DMS114 treated with DMSO at 0.1 percent for 48 hours (cell line): ENCODE measurements at regions not wholly inside any gene's neighbourhood (a gene's known extent, or its start where the extent isn't known, plus 50 kb on each side); places are given as distances from the start of the nearest gene placed in this dataset.
"Not testable (repeated sequence)": the region's sequence is repeated elsewhere in the genome, so short reads cannot be mapped to it uniquely, and the experiment has no call there.

ENCODE experiments used
- DNase-seq: peaks from one replicate; lab custom pipeline; 2025; ENCODE audit not compliant: unreplicated experiment; lab: John Stamatoyannopoulos, UW

DNA sequence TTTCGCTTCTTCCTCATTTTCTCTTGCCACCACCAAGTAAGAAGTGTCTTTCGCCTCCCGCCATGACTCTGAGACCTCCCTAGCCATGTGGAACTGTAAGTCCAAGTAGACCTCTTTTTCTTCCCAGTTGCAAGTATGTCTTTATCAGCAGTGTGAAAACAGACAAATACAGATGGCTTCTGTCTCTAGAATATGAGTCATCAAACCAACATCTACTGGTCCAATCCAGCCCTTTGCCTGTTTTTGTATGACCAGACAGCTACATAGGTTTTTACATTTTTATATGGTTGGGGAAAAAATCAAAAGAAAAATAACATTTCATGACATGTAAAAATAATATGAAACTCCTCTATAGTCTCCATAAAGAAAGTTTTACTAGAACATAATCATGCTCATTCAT, 118.7 kb upstream of the PTPRG start:
- DNase-seq: no peak

DNA sequence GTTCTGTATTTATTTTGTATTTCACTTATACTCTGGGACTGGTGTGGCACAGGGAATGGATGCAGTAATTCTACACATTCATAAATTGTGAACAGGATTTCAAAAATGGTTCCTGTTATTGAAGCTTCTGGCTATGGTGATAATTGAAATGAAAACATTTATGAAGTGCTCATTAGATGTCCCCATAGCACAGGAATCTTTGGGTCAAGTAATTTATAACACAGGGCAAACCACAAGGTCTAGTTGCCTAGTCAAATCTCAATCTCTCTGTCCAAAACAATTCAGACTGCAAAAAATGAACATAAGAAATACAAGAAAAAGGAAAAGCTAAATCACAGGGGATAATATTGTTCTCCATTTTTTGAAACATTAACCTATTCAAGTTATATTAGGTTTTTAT, 117.5 kb upstream of the PTPRG start:
- DNase-seq: no peak

DNA sequence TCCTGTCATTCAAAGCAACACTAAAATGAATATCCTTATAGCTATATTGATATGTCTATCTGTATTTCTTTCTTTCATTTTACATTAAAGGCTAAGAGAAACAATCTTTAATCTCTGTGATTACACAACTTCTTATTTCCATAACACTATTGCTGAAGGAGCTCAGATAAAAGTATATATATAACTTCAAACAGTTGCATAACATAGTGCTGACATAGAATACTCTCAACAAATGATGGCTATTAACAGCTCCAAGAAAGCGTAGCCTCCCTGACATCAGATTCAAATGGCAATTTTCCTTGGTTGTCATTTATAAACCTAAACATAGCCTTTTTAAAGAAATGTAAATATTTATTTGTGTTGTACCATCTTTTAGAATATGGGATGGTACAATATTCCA, 116.6 kb upstream of the PTPRG start:
- no peak for DNase-seq

DNA sequence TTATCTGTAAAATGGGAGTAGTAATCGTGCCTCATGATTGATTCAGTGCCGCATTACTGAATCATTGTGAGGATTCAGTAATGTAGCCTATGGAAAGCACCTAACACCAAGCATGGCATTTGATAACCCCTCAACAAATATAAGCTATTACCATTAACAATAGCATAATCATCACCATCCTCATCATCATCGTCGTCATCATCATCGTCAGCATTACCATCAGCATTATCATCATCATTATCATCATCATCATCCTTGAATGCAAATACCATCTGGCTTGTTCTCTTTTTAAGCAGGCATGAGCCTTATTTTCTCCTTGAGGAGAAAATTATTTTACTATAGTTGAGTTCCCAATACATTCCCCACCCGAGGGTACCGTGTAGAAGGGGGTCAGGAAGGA, 115.4 kb upstream of the PTPRG start:
- DNase-seq: no peak

DNA sequence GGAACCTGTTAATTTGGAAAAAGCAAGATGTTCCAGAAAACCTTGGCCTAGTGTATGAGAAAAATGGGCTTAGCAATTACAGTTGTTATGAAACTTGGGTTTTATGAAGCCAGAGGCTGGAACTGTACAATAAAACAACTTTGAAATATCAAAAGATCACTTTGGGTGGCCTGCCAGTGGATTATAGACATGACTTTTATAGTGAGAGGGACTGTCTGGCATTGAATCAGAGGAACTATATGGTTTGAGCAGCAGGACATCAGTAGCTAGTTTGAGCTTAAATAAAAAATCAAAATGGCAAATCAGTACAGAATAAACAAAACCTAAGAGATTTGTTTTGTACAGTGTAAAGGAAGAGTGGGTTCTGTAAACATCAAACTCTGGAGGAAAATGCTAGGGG, 115.0 kb upstream of the PTPRG start:
- no peak for DNase-seq

DNA sequence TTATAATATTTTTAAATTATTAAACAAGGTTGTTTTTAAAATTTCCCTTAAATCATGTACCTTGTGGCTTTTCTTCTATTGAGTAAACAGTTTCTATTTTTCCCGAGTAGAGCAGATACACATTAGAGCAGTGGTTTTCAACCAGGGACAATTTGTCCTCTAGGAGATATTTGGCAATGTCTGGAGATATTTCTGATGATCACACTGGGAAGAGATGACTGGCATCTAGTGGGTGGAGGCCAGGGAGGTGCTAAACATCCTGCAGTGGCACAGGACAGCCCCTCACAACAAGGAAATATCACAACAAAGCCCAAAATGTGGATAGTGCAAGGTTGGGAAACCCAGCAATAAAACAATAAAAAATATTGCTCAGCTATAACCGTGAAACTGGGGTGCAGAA, 113.0 kb upstream of the PTPRG start:
- no peak for DNase-seq

DNA sequence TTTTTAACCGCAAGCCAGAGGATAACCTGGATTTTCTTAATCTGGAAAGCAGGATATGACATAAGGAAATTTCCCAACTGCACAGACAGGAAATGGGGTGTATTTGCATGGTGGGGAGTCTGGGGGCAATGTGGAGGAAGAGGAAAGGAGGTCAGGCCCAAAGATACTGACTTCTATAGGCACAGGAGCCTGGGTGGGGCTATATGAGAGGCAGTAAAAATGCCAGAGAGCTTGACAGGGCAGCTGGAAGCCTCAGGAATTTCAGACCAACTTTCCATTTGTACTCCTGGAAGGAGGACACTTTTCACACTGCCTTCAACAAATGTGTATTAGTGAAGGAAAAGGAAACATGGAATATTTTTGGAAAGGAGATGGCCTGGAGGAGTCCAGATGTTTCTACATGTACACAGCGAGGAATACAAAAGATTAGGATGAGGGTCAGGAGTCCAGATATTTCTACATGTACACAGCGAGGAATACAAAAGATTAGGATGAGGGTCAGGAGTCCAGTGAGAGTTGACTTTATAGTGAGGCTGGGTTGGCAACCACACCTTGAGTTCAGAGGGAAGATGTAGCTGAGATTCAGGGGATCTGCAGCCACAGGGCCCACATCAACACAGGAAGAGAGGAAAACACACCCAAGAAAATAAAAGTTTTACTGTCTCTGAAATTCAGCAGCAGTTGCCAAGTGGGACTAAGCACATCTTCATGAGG, 111.9 kb upstream of the PTPRG start:
- no peak for DNase-seq

DNA sequence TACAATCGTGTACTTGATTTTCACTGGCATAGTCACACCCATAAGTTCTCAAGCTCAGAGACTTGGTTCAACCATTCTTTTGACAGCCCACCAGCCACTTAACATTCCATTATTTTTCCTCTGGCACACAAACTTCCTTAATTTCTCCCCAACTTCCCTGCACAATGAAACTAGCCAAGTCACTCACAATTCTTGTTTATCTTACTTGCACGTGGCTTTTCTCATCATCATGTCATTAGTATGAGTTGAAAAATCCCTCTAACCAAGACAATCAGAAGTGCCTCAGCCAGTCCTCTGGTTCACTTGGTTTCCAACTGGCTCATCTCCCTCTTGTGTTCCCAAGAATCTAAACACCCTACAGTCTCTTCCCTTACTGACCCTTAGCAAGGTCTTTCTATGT, 110.5 kb upstream of the PTPRG start:
- DNase-seq: no peak

DNA sequence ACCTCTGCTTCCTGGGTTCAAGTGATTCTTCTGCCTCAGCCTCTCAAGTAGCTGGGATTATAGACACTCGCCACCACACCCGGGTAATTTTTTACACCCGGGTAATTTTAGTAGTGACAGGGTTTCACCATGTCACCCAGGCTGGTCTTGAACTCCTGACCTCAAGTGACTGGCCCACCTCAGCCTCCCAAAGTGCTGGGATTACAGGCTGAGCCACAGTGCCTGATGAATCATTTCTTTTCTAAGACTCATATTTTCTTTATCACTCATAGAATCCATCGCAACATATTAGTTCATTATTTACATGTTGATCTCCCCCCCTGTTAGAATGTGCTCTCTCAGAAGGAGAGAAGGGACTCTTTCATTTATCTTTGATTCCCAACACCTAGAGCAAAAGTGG, 109.5 kb upstream of the PTPRG start:
- no peak for DNase-seq

DNA sequence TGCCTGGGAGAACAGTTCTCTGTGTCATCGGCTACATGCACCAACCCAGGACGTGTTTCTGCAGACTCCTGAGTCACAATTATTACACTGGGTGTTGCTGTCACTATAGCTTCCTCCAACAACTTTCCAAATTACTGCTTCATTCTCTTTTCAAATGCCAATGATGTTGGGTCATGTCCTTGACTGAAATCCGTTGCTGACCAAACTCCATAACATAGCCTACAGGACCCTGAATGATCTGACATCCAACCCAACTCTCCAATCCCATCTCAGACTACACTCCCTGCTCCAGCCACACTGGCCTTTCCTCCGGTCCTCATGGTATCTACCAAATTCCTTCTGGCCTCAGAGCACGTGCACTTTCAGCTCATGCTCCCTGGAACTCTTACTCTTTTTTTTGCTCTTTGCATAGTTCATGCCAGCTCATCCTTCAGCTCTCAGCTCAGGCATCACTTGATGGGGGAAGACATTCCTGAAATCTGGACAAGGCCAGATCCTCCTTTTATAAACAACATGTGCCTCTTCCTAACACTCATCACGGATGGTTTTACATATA, 108.8 kb upstream of the PTPRG start:
- DNase-seq: no peak

DNA sequence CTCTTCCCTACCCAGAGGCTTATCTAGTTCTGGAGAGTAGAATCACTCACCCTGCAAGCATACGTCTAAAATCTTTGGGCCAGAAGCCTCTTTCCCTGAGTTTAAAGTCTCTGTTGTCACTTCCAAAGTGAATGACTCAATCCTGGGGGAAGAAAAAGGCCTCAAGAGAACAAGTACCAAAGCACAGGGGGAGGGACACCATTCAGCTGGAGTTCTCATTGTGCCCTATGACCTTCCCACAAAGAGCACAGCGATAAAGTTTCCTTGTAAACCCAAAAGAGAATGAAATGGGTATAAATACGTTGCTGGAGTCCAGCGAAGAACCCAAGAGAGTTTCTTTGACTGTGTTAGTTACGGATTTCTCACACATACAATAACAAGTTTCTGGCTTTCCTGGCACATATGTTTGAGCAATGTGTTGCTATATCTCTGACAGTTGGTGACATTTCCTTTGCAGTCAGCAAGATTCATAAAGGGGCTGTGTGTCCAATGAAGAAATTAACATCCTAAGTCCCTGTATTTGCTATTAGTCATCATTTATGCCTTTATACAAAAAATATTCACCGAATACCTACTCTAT, 107.3 kb upstream of the PTPRG start:
- no peak for DNase-seq

DNA sequence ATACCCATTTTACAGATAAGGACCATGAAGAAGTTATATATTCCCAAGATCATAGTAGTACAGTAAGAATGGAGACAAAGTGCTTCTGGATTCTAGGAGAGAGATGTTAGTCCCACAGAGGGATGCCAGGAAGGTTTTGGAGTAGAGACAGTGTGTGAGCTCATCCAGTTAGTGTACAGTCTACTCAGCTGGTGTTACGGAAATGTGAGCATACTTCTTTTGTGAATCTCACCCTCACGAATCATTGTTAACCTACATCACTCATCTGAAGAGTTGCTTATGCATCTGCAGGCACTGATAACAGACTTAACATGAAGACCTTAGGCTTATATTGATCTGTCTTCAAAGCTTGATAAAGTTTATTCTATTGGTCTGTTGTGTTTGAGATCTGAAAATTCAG, 106.6 kb upstream of the PTPRG start:
- DNase-seq: no peak

DNA sequence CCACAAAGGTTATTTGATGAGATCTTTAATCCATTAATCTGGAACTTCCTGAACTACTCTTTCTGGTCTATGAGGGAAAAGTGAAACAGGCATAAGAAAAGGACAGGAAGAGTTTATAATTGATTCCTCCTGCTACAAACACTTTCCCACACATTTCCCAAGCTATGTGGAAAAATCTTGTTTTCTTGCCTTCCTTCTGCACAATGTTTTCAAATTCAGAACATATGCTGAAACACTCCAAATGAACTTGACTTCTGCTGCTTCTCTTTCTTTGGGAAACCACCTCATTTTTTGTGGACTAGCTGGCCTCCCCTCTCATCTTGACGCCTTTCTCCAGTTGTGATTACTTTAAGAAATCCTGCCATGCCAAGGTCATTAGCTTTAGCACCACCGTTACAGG, 100.7 kb upstream of the PTPRG start:
- no peak for DNase-seq

DNA sequence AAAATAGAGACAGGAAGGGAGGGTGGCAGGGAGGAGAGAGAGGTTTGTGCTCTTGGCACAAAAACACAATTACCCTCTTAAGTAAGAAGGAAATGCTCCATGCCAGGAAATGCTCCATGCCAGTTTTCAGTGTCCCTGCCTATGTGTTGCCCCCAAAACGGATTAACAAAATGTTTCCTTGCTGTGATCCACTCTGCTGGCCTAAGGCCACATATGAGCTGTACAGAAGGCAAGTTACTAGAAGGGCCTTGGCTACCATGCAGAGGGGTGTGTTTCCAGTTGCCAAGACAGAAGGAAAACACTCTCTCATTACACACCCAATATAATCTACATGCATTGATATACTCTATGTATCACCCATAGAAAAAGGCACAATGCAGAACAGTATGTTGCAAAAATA, 98.2 kb upstream of the PTPRG start:
- no peak for DNase-seq

DNA sequence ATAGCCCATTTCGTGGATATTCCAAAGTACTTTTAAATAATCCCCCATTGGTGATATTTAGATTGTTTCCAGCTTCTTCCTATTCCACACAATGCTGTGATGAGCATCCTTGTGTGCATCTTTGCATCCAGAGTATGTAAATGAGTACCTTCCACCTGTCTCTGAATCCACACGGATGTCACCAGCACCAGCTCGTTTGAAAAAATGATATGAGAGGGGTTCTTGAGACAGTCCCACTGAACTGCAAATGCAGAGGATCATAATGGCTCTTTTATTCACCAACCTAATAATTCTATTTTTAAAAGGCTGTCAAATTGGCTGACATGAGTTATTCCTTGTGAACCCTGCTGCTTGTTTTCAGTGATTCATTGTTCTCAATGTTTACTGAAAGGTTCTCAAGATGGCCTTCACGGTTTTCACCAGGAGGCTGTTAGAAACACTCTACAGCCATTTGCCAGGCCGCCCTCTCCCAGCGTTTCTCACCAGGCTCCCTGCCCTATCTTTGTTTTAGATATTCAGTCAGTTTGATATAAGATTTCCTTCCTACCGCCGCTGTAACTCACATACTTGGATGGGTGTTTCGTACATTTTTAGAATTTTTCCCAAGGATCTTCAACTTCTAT, 96.7 kb upstream of the PTPRG start:
- no peak for DNase-seq

DNA sequence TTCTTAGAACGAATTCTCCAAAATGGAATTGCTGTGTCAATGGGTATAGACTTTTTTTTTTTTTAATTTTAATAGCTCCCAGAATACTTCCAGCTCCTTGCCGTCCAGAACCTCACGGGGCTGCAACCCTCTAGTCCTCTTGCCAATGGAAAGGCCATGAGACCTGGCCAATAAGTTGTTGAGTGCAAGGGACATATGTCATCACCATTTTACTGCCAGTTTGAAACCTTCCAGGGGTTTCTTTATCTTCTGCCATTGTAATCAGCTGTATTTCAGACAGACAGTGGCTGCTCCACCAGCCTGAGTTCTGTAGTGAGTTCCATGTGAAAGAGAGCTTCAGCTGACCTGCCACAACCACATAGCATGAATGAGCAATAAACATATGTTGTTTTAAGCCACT, 95.0 kb upstream of the PTPRG start:
- no peak for DNase-seq

DNA sequence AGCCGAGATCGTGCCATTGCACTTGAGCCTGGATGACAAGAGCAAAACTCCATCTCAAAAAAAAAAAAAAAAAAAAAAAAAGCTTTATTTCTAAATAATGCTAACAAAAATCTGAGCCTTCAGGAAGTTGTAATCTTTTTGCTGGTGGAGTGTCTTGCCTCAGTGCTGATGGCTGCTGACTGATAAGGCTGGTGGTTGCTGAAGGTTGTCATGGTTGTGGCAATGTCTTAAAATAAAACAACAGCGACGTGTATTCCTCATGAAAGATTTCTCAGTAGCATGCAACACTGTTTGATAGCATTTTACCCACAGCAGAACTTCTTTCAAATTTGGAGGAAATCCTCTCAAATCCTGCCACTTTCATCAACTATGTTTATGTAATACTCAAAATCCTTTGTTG, 77.4 kb upstream of the PTPRG start:
- no peak for DNase-seq

DNA sequence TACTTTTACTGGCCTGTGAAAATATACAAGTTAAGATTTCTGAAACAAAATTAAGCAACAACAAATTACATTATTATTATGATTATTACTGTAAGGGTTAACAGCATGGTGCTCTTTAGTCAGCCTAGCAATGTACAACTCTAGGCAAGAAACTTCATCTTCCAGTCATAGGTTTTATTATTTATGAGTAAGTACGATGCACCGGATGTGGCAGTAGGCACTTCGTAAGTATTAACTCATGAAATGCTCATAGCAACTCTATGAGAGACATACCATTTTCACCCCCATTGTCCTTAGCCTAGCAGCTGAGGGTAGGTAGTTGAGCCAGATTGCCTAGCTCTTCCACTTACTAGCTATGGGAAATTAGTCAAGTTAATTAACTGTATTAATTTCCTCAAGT, 68.0 kb upstream of the PTPRG start:
- no peak for DNase-seq

DNA sequence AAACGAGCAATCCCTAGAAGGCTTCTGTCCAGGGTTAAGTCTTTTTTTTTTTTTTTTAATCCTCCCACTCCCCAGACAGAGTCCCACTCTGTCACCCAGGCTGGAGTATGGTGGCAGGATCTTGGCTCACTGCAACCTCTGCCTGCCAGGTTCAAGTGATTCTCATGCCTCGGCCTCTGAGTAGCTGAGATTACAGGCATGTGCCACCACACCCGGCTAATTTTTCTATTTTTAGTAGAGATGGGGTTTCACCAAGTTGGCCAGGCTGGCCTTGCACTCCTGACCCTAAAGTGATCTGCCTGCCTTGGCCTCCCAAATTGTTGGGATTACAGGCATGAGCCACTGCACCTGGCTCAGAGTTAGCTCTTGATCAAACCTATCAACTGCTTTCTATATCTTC, 67.1 kb upstream of the PTPRG start:
- DNase-seq: not testable (repeated sequence)

DNA sequence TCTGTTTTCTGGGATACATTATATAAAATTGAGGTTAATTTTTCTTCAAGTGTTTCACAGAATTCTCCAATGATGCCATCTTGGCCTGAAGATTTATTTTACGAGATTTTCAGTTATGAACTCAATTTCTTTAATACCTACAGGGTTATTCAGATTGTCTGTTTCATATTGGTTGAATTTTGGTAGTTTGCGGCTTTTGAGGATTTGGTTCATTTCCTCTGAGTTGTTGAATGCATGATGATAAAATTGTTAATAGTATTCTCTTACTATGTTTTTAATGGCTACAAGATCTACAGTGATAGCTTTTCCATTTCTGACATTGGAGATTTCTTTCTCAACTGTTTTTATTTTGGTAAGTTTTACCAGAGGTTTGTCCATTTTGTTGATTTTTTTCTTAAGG, 63.9 kb upstream of the PTPRG start:
- no peak for DNase-seq

DNA sequence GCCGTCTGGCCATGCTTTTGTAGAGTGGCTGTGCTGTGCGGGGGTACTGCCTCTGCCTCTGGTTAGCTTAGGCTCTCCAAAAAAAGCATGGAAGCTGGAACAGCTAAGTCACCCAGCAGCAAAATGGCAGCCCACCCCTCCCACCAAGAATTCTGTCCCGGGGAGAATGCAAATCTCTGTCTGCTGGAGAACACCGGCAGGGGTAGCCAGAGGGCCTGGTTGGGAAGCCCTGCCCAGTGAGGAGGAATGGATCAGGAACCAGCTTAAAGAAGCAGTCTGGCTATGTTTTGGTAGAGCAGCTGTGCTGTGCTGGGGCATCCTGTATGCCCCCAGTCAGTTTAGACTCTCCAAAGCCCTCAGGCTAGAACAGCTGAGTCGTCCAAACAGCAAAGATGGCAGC, 56.2 kb upstream of the PTPRG start:
- DNase-seq: no peak

DNA sequence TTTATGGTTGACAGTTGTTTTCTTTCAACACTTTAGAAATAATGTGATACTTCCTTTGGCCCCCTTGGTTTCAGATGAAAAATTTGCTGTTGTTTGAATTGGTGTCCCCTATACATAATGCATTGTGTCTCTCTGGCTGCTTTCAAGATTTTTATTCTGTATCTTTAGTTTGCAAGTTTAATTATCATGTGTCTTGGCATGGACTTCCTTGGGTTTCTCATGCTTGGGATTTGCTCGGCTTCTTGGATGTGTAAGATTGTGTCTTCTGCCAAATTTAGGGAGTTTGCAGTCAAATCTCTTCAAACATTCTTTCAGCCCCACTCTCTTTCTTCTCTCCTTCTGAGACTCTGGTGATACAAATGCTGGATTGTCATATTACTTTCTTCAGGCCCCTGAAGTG, 53.4 kb upstream of the PTPRG start:
- DNase-seq: no peak
